Activated CD8-positive, alpha-beta T cell treated with anti-CD3 and anti-CD28 coated beads for 36 hours (primary cell): ENCODE measurements at regions not wholly inside any gene's neighbourhood (a gene's known extent, or its start where the extent isn't known, plus 50 kb on each side); places are given as distances from the start of the nearest gene placed in this dataset.

Experiments used
- ATAC-seq: fragments of 200-7000 bp; cut with Tn5 transposase; one replicate; pipeline ENCODE4 v1.10.0; 2021; ENCODE audit warnings: mild to moderate bottlenecking, moderate library complexity
- CTCF ChIA-PET: fragments of 350-600 bp; sonication (Branson Sonifier 250); formaldehyde crosslinking; loops from one replicate; lab custom pipeline; 2021; ENCODE audit warnings: antibody characterized with exemption; lab: Charles Lee
- POLR2A ChIA-PET: fragments of 350-600 bp; sonication (Branson Sonifier 250); formaldehyde crosslinking; loops from one replicate; lab custom pipeline; 2021; ENCODE audit warnings: antibody characterized with exemption; lab: Charles Lee
- DNase-seq: peaks from one replicate; pipeline ENCODE4 v3.0.0-alpha.2; 2020
- H3K27ac Mint-ChIP-seq: one replicate; pipeline ENCODE4 v1.8.0; 2021; ENCODE audit warnings: mild to moderate bottlenecking, mixed read lengths
- H3K27me3 Mint-ChIP-seq: one replicate; pipeline ENCODE4 v1.8.0; 2021; ENCODE audit warnings: mixed read lengths
- H3K36me3 Mint-ChIP-seq: one replicate; pipeline ENCODE4 v1.8.0; 2021; ENCODE audit warnings: low read depth, mixed read lengths
- H3K4me1 Mint-ChIP-seq: one replicate; pipeline ENCODE4 v1.8.0; 2021; ENCODE audit warnings: low read depth, mixed read lengths
- H3K4me3 Mint-ChIP-seq: one replicate; pipeline ENCODE4 v1.8.0; 2021; ENCODE audit warnings: mild to moderate bottlenecking, moderate library complexity, mixed read lengths
- H3K9me3 Mint-ChIP-seq: one replicate; pipeline ENCODE4 v1.8.0; 2021; ENCODE audit warnings: mixed read lengths
- CTCF ChIP-seq: fragments of 200-600 bp; IDR thresholded peaks from one replicate; pipeline ENCODE4 v1.8.0; 2022; ENCODE audit warnings: antibody characterized with exemption, mild to moderate bottlenecking
- intact Hi-C: fragments of 100-400 bp; cut with micrococcal nuclease; formaldehyde crosslinking; loops from one replicate; pipeline ENCODE4 v1.10.0; 2022

- no peak overlapping the region for H3K27ac Mint-ChIP-seq
- intact Hi-C loops: no loop called here
- no peak for ATAC-seq
- H3K36me3 Mint-ChIP-seq: no peaks in the 10 kb centered on the region
- H3K4me1 Mint-ChIP-seq: peaks cover 5% of the 10 kb centered on the region
- no peak overlapping the region for H3K4me3 Mint-ChIP-seq
- DNase-seq: no peak
- CTCF ChIA-PET: no interaction called here
- no peaks in the 10 kb centered on the region for H3K27me3 Mint-ChIP-seq
- no peak for TF ChIP-seq CTCF
- H3K9me3 Mint-ChIP-seq: no peaks in the 10 kb centered on the region
- POLR2A ChIA-PET: no interaction called here
Observed at GRCh38 chr3:23078735-23079134, 124.4 kb upstream of the UBE2E2 start.

- H3K4me1 Mint-ChIP-seq: peaks cover 5% of the 10 kb centered on the region
- DNase-seq: no peak
- no peak overlapping the region for H3K27ac Mint-ChIP-seq
- POLR2A ChIA-PET: no interaction called here
- H3K36me3 Mint-ChIP-seq: no peaks in the 10 kb centered on the region
- H3K9me3 Mint-ChIP-seq: no peaks in the 10 kb centered on the region
- no peaks in the 10 kb centered on the region for H3K27me3 Mint-ChIP-seq
- TF ChIP-seq CTCF: no peak
- CTCF ChIA-PET: no interaction called here
- no peak overlapping the region for H3K4me3 Mint-ChIP-seq
- intact Hi-C loops: no loop called here
- no peak for ATAC-seq
Observed at GRCh38 chr3:23079976-23080375, 123.2 kb upstream of the UBE2E2 start.

- H3K4me1 Mint-ChIP-seq: peaks cover 5% of the 10 kb centered on the region
- no peak for DNase-seq
- H3K9me3 Mint-ChIP-seq: no peaks in the 10 kb centered on the region
- no peak overlapping the region for H3K4me3 Mint-ChIP-seq
- H3K36me3 Mint-ChIP-seq: no peaks in the 10 kb centered on the region
- no peak overlapping the region for H3K27ac Mint-ChIP-seq
- CTCF ChIA-PET: no interaction called here
- POLR2A ChIA-PET: no interaction called here
- ATAC-seq: no peak
- H3K27me3 Mint-ChIP-seq: no peaks in the 10 kb centered on the region
- intact Hi-C loops: no loop called here
- no peak for TF ChIP-seq CTCF
Observed at GRCh38 chr3:23083701-23084100, 119.4 kb upstream of the UBE2E2 start.

DNA sequence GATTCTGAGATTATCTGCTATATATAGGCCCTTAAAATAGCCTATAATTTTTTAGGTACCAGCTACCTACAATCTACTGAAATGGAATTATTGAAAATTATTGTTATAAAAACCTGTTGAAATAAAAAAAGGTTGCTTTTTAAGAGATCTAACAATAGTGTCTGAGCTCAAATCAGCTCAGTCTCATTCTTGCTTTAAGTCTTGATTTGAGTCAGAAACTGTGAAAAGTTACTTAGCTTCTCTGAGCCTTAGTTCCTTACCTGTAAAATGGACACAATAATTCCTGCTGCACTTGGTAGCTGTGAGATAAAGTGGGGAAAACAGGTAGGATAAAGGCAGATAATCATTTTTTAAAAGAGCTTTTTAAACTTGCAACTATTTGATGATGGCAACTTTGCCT lies 118.8 kb upstream of the UBE2E2 start:
- ATAC-seq: no peak
- no peak overlapping the region for H3K4me3 Mint-ChIP-seq
- TF ChIP-seq CTCF: no peak
- peaks cover 5% of the 10 kb centered on the region for H3K4me1 Mint-ChIP-seq
- H3K27me3 Mint-ChIP-seq: no peaks in the 10 kb centered on the region
- no peak for DNase-seq
- H3K9me3 Mint-ChIP-seq: no peaks in the 10 kb centered on the region
- H3K36me3 Mint-ChIP-seq: no peaks in the 10 kb centered on the region
- ChIA-PET CTCF (no interaction called here), POLR2A (no interaction called here)
- H3K27ac Mint-ChIP-seq: no peak overlapping the region
- intact Hi-C loops: no loop called here

- Mint-ChIP-seq H3K27me3 (no peaks in the 10 kb centered on the region), H3K36me3 (no peaks in the 10 kb centered on the region)
- intact Hi-C loops: no loop called here
Observed at GRCh38 chr3:23085261-23085660, 117.9 kb upstream of the UBE2E2 start.

More at GRCh38 chr3:23085261-23085660, 117.9 kb upstream of the UBE2E2 start:
- ATAC-seq (no peak), DNase-seq (no peak)
- H3K9me3 Mint-ChIP-seq: no peaks in the 10 kb centered on the region
- no peak overlapping the region for H3K27ac Mint-ChIP-seq
- peaks cover under 1% of the 10 kb centered on the region for H3K4me1 Mint-ChIP-seq
- no peak overlapping the region for H3K4me3 Mint-ChIP-seq
- ChIA-PET POLR2A (no interaction called here), CTCF (no interaction called here)
- no peak for TF ChIP-seq CTCF
